ENCODE measurements at regions not wholly inside any gene's neighbourhood (a gene's known extent, or its start where the extent isn't known, plus 50 kb on each side); places are given as distances from the start of the nearest gene placed in this dataset.
A peak's percentile ranks its signal among the peaks of the same experiment; 100 is the strongest.
"Not testable (repeated sequence)": the region's sequence is repeated elsewhere in the genome, so short reads cannot be mapped to it uniquely, and the experiment has no call there.

- H3K9me3 ChIP-seq: no peaks in the 10 kb centered on the region
- DNase-seq: no peak
- peaks cover 0 to 9% (median 6%) of the 10 kb centered on the region in 6 donors for H3K4me1 ChIP-seq
- no peak overlapping the region for H3K4me3 ChIP-seq
- intact Hi-C loops (cut with DNase I; ENCODE audit: low total_unique reads): no loop called here
- H3K27me3 ChIP-seq (replicated peaks in 1 of 7): peaks cover 0 to 5% (median 0%) of the 10 kb centered on the region in 7 donors
- H3K27ac ChIP-seq: peak overlapping the region in 2 of 8 donors; percentile 15 to 43
- WGBS, 5 donors: 9 to 16% (median 10%) methylated on average over 4 of the region's 4 CpGs
- TF ChIP-seq POLR2AphosphoS5 (IDR thresholded peaks at IDR 0.05): no peak
- TF ChIP-seq POLR2A (IDR thresholded peaks at IDR 0.05): no peak
- no peak for TF ChIP-seq CTCF (IDR thresholded peaks at IDR 0.05 in 8 of 11, conservative IDR thresholded peaks at IDR 0.05 in 3 of 11)
- no peaks in the 10 kb centered on the region for H3K36me3 ChIP-seq
Measured at GRCh38 chr1:112818990-112819689, 104.0 kb upstream of the PPM1J start.

- no peak for TF ChIP-seq CTCF (IDR thresholded peaks at IDR 0.05 in 8 of 11, conservative IDR thresholded peaks at IDR 0.05 in 3 of 11)
- no peak for TF ChIP-seq POLR2A (IDR thresholded peaks at IDR 0.05)
- TF ChIP-seq POLR2AphosphoS5 (IDR thresholded peaks at IDR 0.05): no peak
- no peak for DNase-seq
- no peaks in the 10 kb centered on the region for H3K9me3 ChIP-seq
- peaks cover 0 to 5% (median 0%) of the 10 kb centered on the region in 7 donors for H3K27me3 ChIP-seq (replicated peaks in 1 of 7)
- H3K4me1 ChIP-seq: peaks cover 0 to 9% (median 6%) of the 10 kb centered on the region in 6 donors
- WGBS, 5 donors: 77 to 91% (median 85%) methylated on average over 7 of the region's 7 CpGs
- H3K27ac ChIP-seq: no peak overlapping the region
- no peaks in the 10 kb centered on the region for H3K36me3 ChIP-seq
- H3K4me3 ChIP-seq: no peak overlapping the region
- intact Hi-C loops (cut with DNase I; ENCODE audit: low total_unique reads): no loop called here
Measured at GRCh38 chr1:112817555-112818373, 102.6 kb upstream of the PPM1J start.

- intact Hi-C loops (cut with DNase I; ENCODE audit: low total_unique reads): no loop called here
- WGBS, 5 donors: 88 to 99% (median 91%) methylated on average over 5 of the region's 5 CpGs
- DNase-seq: no peak
- H3K36me3 ChIP-seq: no peaks in the 10 kb centered on the region
- H3K4me1 ChIP-seq: peaks cover 0 to 9% (median 6%) of the 10 kb centered on the region in 6 donors
- H3K27me3 ChIP-seq (replicated peaks in 1 of 7): peaks cover 0 to 5% (median 0%) of the 10 kb centered on the region in 7 donors
- H3K4me3 ChIP-seq: no peak overlapping the region
- TF ChIP-seq CTCF (IDR thresholded peaks at IDR 0.05 in 8 of 11, conservative IDR thresholded peaks at IDR 0.05 in 3 of 11): no peak
- TF ChIP-seq POLR2A (IDR thresholded peaks at IDR 0.05): no peak
- no peak for TF ChIP-seq POLR2AphosphoS5 (IDR thresholded peaks at IDR 0.05)
- no peak overlapping the region for H3K27ac ChIP-seq
- H3K9me3 ChIP-seq: no peaks in the 10 kb centered on the region
Measured at GRCh38 chr1:112815376-112815775, 100.2 kb upstream of the PPM1J start.

GRCh38 chr1:112814645-112815044 lies 99.5 kb upstream of the PPM1J start:
- intact Hi-C loops (cut with DNase I; ENCODE audit: low total_unique reads); H3K27me3 ChIP-seq (replicated peaks in 1 of 7); H3K27ac ChIP-seq; DNase-seq; H3K4me3 ChIP-seq; H3K36me3 ChIP-seq; H3K4me1 ChIP-seq; H3K9me3 ChIP-seq: not testable (repeated sequence)
- 92 to 95% (median 94%) methylated on average over 8 of the region's 8 CpGs for WGBS, 5 donors
